OCI-LY3 (cell line): ENCODE measurements at regions not wholly inside any gene's neighbourhood (a gene's known extent, or its start where the extent isn't known, plus 50 kb on each side); places are given as distances from the start of the nearest gene placed in this dataset.

Experiments used
- CTCF ChIP-seq: fragments of 200-600, 300-600 bp; sonication (generic); IDR thresholded peaks from 2 replicates; pipeline ENCODE4 v1.5.1; 2014; ENCODE audit warnings: antibody characterized with exemption, low read length, low read depth
- EZH2phosphoT487 ChIP-seq: fragments of 200-600 bp; shearing (Covaris generic); IDR thresholded peaks from 2 replicates; pipeline ENCODE4 v1.6.1; 2018; ENCODE audit warnings: antibody characterized with exemption, mixed run types, low read depth

GRCh38 chr18:8491516-8491915, 117.7 kb upstream of the RAB12 start:
- TF ChIP-seq CTCF (no peak), EZH2phosphoT487 (no peak)
